ENCODE measurements at regions not wholly inside any gene's neighbourhood (a gene's known extent, or its start where the extent isn't known, plus 50 kb on each side); places are given as distances from the start of the nearest gene placed in this dataset.

DNA sequence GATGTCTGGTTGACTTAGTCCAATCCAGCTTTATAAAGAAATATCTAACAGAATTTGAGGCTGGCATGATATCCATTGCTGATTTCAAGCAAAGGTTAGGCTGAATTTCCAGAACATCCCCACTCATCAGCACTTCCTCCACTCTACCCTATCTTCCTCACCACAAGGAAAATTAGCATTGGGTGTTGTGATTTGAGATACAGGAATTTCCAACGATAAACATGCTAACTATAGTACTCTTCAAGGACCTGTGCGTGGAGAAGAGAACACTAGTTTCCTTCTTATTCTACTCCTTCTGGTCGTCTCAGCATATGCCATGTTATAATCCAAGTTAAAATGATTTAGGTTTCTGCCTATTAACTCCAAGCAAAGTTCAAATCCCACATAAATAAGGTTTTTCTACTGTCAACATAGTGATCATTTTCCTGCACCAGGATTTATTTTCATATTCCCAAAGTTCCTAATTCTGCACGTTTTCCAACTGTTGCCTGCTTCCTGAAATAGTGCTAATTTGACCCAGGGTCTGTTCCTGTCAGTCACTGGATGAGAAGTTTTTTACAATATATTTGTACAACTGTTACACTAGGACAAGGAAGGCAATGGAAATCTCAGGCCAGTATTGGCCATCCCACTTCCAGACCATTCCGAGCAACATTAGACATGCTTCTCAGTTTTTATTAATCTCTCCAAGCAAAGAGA is 177.6 kb upstream of the EDNRA start:
- Histone ChIP-seq H3K4me2 (ENCODE audit: low read depth, low read length, poor library complexity, severe bottlenecking) (no peak overlapping the region), H3K27me3 (ENCODE audit: low read length) (no peaks in the 10 kb centered on the region), H3K79me2 (ENCODE audit: insufficient read depth, low read length) (no peaks in the 10 kb centered on the region), H4K20me1 (ENCODE audit: low read depth, low read length) (no peaks in the 10 kb centered on the region), H3K27ac (ENCODE audit: low read depth, low read length) (no peak overlapping the region), H2AFZ (ENCODE audit: low read depth, low read length, severe bottlenecking) (no peak overlapping the region), H3K9me2 (replicated peaks; ENCODE audit: insufficient read depth, low read length) (no peaks in the 10 kb centered on the region), H3K9ac (ENCODE audit: low read length) (no peak overlapping the region), H3K4me3 (ENCODE audit: insufficient read depth, low read length, poor library complexity, severe bottlenecking) (no peak overlapping the region), H3K36me3 (ENCODE audit: low read length) (no peaks in the 10 kb centered on the region), H3F3A (ENCODE audit: insufficient read depth) (no peaks in the 10 kb centered on the region), H3K9me3 (ENCODE audit: insufficient read depth, low read length) (no peaks in the 10 kb centered on the region)
- TF ChIP-seq, protein P1, sequence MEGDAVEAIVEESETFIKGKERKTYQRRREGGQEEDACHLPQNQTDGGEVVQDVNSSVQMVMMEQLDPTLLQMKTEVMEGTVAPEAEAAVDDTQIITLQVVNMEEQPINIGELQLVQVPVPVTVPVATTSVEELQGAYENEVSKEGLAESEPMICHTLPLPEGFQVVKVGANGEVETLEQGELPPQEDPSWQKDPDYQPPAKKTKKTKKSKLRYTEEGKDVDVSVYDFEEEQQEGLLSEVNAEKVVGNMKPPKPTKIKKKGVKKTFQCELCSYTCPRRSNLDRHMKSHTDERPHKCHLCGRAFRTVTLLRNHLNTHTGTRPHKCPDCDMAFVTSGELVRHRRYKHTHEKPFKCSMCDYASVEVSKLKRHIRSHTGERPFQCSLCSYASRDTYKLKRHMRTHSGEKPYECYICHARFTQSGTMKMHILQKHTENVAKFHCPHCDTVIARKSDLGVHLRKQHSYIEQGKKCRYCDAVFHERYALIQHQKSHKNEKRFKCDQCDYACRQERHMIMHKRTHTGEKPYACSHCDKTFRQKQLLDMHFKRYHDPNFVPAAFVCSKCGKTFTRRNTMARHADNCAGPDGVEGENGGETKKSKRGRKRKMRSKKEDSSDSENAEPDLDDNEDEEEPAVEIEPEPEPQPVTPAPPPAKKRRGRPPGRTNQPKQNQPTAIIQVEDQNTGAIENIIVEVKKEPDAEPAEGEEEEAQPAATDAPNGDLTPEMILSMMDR (IDR thresholded peaks at IDR 0.05; ENCODE audit: insufficient read depth, low read length, poor library complexity, severe bottlenecking): no peak
- no peak for TF ChIP-seq EZH2phosphoT487 (conservative IDR thresholded peaks at IDR 0.05; ENCODE audit: low read length)

DNA sequence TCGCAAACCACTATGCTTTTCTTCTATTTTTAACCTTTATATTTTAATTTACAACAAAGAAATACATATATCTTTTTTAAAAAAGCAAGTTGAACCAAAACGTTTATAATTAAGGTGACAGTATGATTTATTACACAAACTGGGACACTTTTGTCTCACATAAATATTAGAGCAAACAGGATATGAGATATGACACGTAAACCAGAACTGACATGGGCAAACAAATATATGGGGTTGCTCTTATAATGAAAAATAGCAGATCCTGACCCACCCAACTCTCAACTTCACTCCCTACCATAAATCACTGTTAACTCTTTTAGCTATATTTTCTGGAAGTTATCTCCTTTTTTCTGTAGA is 177.0 kb upstream of the EDNRA start:
- Histone ChIP-seq H3F3A (ENCODE audit: insufficient read depth) (no peaks in the 10 kb centered on the region), H2AFZ (ENCODE audit: low read depth, low read length, severe bottlenecking) (no peak overlapping the region), H3K4me2 (ENCODE audit: low read depth, low read length, poor library complexity, severe bottlenecking) (no peak overlapping the region), H3K27me3 (ENCODE audit: low read length) (no peaks in the 10 kb centered on the region), H3K9ac (ENCODE audit: low read length) (no peak overlapping the region), H3K4me3 (ENCODE audit: insufficient read depth, low read length, poor library complexity, severe bottlenecking) (no peak overlapping the region), H3K79me2 (ENCODE audit: insufficient read depth, low read length) (no peaks in the 10 kb centered on the region), H3K9me2 (replicated peaks; ENCODE audit: insufficient read depth, low read length) (no peaks in the 10 kb centered on the region), H3K9me3 (ENCODE audit: insufficient read depth, low read length) (no peaks in the 10 kb centered on the region), H3K36me3 (ENCODE audit: low read length) (no peaks in the 10 kb centered on the region), H3K27ac (ENCODE audit: low read depth, low read length) (no peak overlapping the region), H4K20me1 (ENCODE audit: low read depth, low read length) (no peaks in the 10 kb centered on the region)
- TF ChIP-seq, protein P1 (IDR thresholded peaks at IDR 0.05; ENCODE audit: insufficient read depth, low read length, poor library complexity, severe bottlenecking): no peak
- no peak for TF ChIP-seq EZH2phosphoT487 (conservative IDR thresholded peaks at IDR 0.05; ENCODE audit: low read length)

DNA sequence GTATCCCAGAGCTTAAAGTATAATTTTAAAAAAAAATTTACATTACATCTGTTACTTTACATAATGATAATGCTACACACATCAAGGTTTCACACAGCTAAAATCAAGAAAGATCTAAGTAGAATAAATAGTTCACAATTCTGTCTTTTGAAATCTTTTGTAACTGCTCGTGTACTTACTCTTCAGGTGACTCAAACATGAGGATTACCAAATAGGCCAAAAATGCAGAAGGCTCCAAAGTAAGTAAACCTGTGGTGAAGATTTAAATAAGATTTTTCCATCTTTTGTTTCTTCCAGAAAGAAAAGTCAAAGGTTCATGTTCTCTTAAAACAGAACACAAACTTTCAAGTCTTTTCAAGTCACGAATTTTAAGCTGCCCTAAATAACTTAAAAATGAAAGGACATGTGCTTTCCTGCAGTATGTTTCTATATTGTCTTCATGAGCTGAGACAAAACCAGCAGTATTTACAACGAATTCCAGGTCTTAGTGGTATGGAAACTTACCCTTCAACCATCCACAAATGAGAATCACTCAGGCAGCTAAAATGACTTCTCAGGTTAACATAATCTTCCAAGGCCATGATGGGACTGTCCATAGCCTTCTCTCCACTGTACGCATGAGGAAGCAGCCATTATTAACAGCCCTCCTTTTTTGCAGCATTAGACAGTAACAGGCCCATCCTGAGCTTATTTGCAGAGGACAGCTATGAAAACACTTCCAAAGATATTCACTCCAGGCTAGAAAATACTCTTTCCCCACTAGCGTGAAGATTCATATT is 172.8 kb upstream of the EDNRA start:
- Histone ChIP-seq H3K9me3 (ENCODE audit: insufficient read depth, low read length) (no peaks in the 10 kb centered on the region), H3K4me2 (ENCODE audit: low read depth, low read length, poor library complexity, severe bottlenecking) (no peak overlapping the region), H3K36me3 (ENCODE audit: low read length) (no peaks in the 10 kb centered on the region), H3F3A (ENCODE audit: insufficient read depth) (no peaks in the 10 kb centered on the region), H3K9ac (ENCODE audit: low read length) (no peak overlapping the region), H3K27ac (ENCODE audit: low read depth, low read length) (no peak overlapping the region), H3K27me3 (ENCODE audit: low read length) (no peaks in the 10 kb centered on the region), H4K20me1 (ENCODE audit: low read depth, low read length) (no peaks in the 10 kb centered on the region), H3K79me2 (ENCODE audit: insufficient read depth, low read length) (no peaks in the 10 kb centered on the region), H2AFZ (ENCODE audit: low read depth, low read length, severe bottlenecking) (no peak overlapping the region), H3K4me3 (ENCODE audit: insufficient read depth, low read length, poor library complexity, severe bottlenecking) (no peak overlapping the region), H3K9me2 (replicated peaks; ENCODE audit: insufficient read depth, low read length) (no peaks in the 10 kb centered on the region)
- TF ChIP-seq, protein P1 (IDR thresholded peaks at IDR 0.05; ENCODE audit: insufficient read depth, low read length, poor library complexity, severe bottlenecking): no peak

Measured in SU-DHL-6 (cell line).